Hepatocyte (in vitro differentiated cells): ENCODE measurements at regions not wholly inside any gene's neighbourhood (a gene's known extent, or its start where the extent isn't known, plus 50 kb on each side); places are given as distances from the start of the nearest gene placed in this dataset.

Experiments
- DNase-seq: peaks from one replicate; pipeline ENCODE4 v3.0.0-alpha.2; 2016; ENCODE audit warnings: low spot score
- H2AFZ ChIP-seq: fragments of 200-600 bp; sonication (generic); 2 replicates; pipeline ENCODE4 v1.6.0; 2016; ENCODE audit warnings: antibody characterized with exemption, mild to moderate bottlenecking
- H3K27ac ChIP-seq: fragments of 200-600 bp; sonication (generic); 2 replicates; pipeline ENCODE4 v1.5.1; 2016; ENCODE audit warnings: mild to moderate bottlenecking
- H3K27me3 ChIP-seq: fragments of 200-600 bp; sonication (generic); 2 replicates; pipeline ENCODE4 v1.6.1; 2016
- H3K36me3 ChIP-seq: fragments of 200-600 bp; sonication (generic); replicated peaks from 2 replicates; pipeline ENCODE4 v1.5.1; 2016; ENCODE audit warnings: low read depth; ENCODE audit not compliant: insufficient read depth
- H3K4me1 ChIP-seq: fragments of 200-600 bp; sonication (generic); 2 replicates; pipeline ENCODE4 v1.5.1; 2016; ENCODE audit warnings: mild to moderate bottlenecking, moderate library complexity; ENCODE audit not compliant: insufficient read depth
- H3K4me2 ChIP-seq: fragments of 200-600 bp; sonication (generic); 2 replicates; pipeline ENCODE4 v1.6.0; 2016
- H3K4me3 ChIP-seq: fragments of 200-600 bp; sonication (generic); 2 replicates; pipeline ENCODE4 v1.5.1; 2016; ENCODE audit warnings: mild to moderate bottlenecking
- H3K79me2 ChIP-seq: fragments of 200-600 bp; sonication (generic); 2 replicates; pipeline ENCODE4 v1.6.0; 2017; ENCODE audit warnings: mild to moderate bottlenecking
- H3K9me2 ChIP-seq: fragments of 200-600 bp; sonication (generic); replicated peaks from 2 replicates; pipeline ENCODE4 v1.6.0; 2017; ENCODE audit warnings: mild to moderate bottlenecking; ENCODE audit not compliant: insufficient read depth
- H3K9me3 ChIP-seq: fragments of 200-600 bp; sonication (generic); 2 replicates; pipeline ENCODE4 v1.5.1; 2016; ENCODE audit warnings: low read depth, mild to moderate bottlenecking
- H4K20me1 ChIP-seq: fragments of 200-600 bp; sonication (generic); 2 replicates; pipeline ENCODE4 v1.6.0; 2016; ENCODE audit warnings: mild to moderate bottlenecking; ENCODE audit not compliant: insufficient read depth, poor library complexity, severe bottlenecking
- EZH2 ChIP-seq: fragments of 200-600 bp; sonication (generic); IDR thresholded peaks from 2 replicates; pipeline ENCODE4 v1.6.1; 2016; ENCODE audit warnings: antibody characterized with exemption, mild to moderate bottlenecking, borderline replicate concordance
- EZH2phosphoT487 ChIP-seq: fragments of 200-600 bp; sonication (generic); IDR thresholded peaks from one replicate; pipeline ENCODE4 v1.6.1; 2018; ENCODE audit warnings: antibody characterized with exemption, mild to moderate bottlenecking, low read depth, moderate library complexity; ENCODE audit not compliant: unreplicated experiment, severe bottlenecking
- WGBS: methylation state at CpG from one replicate; pipeline ENCODE4 v1.1.6; 2016; ENCODE audit warnings: low lambda C conversion rate; ENCODE audit errors: missing lambda C conversion rate; 5-methylcytosine and 5-hydroxymethylcytosine counted together
- TF ChIP-seq, protein P1 (sequence below): fragments of 200-600 bp; sonication (generic); IDR thresholded peaks from 2 replicates; pipeline ENCODE4 v1.5.1; 2016; ENCODE audit warnings: antibody characterized with exemption, mild to moderate bottlenecking; ENCODE audit not compliant: poor library complexity

GRCh38 chr5:145588558-145588957 is 246.6 kb downstream of the PRELID2 start:
- no peak for DNase-seq
- WGBS, result 63% methylated on average over 2 of the region's 2 CpGs
- Histone ChIP-seq H3K4me3 (no peak overlapping the region), H3K4me2 (no peak overlapping the region), H3K9me3 (no peaks in the 10 kb centered on the region), H3K27ac (peak overlapping the region; percentile 32), H3K4me1 (peaks cover 20% of the 10 kb centered on the region), H3K27me3 (no peaks in the 10 kb centered on the region), H3K9me2 (no peaks in the 10 kb centered on the region), H2AFZ (no peak overlapping the region), H3K79me2 (no peaks in the 10 kb centered on the region), H4K20me1 (no peaks in the 10 kb centered on the region), H3K36me3 (no peaks in the 10 kb centered on the region)
- TF ChIP-seq EZH2 (no peak), EZH2phosphoT487 (no peak)
- TF ChIP-seq, protein P1, sequence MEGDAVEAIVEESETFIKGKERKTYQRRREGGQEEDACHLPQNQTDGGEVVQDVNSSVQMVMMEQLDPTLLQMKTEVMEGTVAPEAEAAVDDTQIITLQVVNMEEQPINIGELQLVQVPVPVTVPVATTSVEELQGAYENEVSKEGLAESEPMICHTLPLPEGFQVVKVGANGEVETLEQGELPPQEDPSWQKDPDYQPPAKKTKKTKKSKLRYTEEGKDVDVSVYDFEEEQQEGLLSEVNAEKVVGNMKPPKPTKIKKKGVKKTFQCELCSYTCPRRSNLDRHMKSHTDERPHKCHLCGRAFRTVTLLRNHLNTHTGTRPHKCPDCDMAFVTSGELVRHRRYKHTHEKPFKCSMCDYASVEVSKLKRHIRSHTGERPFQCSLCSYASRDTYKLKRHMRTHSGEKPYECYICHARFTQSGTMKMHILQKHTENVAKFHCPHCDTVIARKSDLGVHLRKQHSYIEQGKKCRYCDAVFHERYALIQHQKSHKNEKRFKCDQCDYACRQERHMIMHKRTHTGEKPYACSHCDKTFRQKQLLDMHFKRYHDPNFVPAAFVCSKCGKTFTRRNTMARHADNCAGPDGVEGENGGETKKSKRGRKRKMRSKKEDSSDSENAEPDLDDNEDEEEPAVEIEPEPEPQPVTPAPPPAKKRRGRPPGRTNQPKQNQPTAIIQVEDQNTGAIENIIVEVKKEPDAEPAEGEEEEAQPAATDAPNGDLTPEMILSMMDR, result no peak

GRCh38 chr5:145588113-145588512 is 247.0 kb downstream of the PRELID2 start:
- H3K9me3 ChIP-seq, result no peaks in the 10 kb centered on the region
- H3K9me2 ChIP-seq, result no peaks in the 10 kb centered on the region
- no peaks in the 10 kb centered on the region for H4K20me1 ChIP-seq
- H3K36me3 ChIP-seq, result no peaks in the 10 kb centered on the region
- H3K27me3 ChIP-seq, result no peaks in the 10 kb centered on the region
- WGBS, result 81% methylated on average over 4 of the region's 4 CpGs
- TF ChIP-seq, protein P1, result no peak
- TF ChIP-seq EZH2phosphoT487 (no peak), EZH2 (no peak)
- no peaks in the 10 kb centered on the region for H3K79me2 ChIP-seq
- H3K4me3 ChIP-seq, result no peak overlapping the region
- peaks cover 20% of the 10 kb centered on the region for H3K4me1 ChIP-seq
- H2AFZ ChIP-seq, result no peak overlapping the region
- H3K4me2 ChIP-seq, result peak overlapping the region; percentile 15
- no peak for DNase-seq
- peak overlapping the region; percentile 32 for H3K27ac ChIP-seq

GRCh38 chr5:145587710-145588109 is 247.4 kb downstream of the PRELID2 start:
- H3K27ac ChIP-seq, result peak overlapping the region; percentile 69

More at GRCh38 chr5:145587710-145588109, 247.4 kb downstream of the PRELID2 start:
- Histone ChIP-seq H3K4me1 (peaks cover 20% of the 10 kb centered on the region), H2AFZ (no peak overlapping the region), H4K20me1 (no peaks in the 10 kb centered on the region), H3K79me2 (no peaks in the 10 kb centered on the region), H3K9me3 (no peaks in the 10 kb centered on the region), H3K36me3 (no peaks in the 10 kb centered on the region), H3K27me3 (no peaks in the 10 kb centered on the region), H3K4me2 (peak overlapping the region; percentile 15), H3K4me3 (no peak overlapping the region), H3K9me2 (no peaks in the 10 kb centered on the region)
- WGBS, result 79% methylated on average over 1 of the region's 1 CpG
- TF ChIP-seq, protein P1, result no peak
- no peak for TF ChIP-seq EZH2
- no peak for TF ChIP-seq EZH2phosphoT487
- DNase-seq, result peak; percentile 78
